HUES64 (cell line): ENCODE measurements at regions not wholly inside any gene's neighbourhood (a gene's known extent, or its start where the extent isn't known, plus 50 kb on each side); places are given as distances from the start of the nearest gene placed in this dataset.

Experiments
- H3K27ac ChIP-seq: 2 replicates; pipeline ENCODE4 v1.7.0; 2013; ENCODE audit warnings: low read depth, low read length, inconsistent platforms
- H3K27me3 ChIP-seq: 2 replicates; pipeline ENCODE4 v1.6.1; 2013; ENCODE audit warnings: mild to moderate bottlenecking, low read length; ENCODE audit not compliant: insufficient read depth
- H3K36me3 ChIP-seq: 2 replicates; pipeline ENCODE4 v1.6.1; 2013; ENCODE audit warnings: mild to moderate bottlenecking, low read length; ENCODE audit not compliant: insufficient read depth
- H3K4me1 ChIP-seq: 2 replicates; pipeline ENCODE4 v1.6.1; 2013; ENCODE audit warnings: mild to moderate bottlenecking, low read length, moderate library complexity; ENCODE audit not compliant: insufficient read depth
- H3K4me3 ChIP-seq: 2 replicates; pipeline ENCODE4 v1.5.1; 2013; ENCODE audit warnings: mild to moderate bottlenecking, low read length, moderate library complexity
- H3K9ac ChIP-seq: 2 replicates; pipeline ENCODE4 v1.6.1; 2013; ENCODE audit warnings: mild to moderate bottlenecking, low read depth, low read length
- H3K9me3 ChIP-seq: 2 replicates; pipeline ENCODE4 v1.6.1; 2013; ENCODE audit warnings: low read depth, low read length; ENCODE audit not compliant: insufficient read depth
- WGBS: fragments of 150-250, 120-280 bp; methylation state at CpG from one replicate; pipeline ENCODE4 v1.1.7; 2013; ENCODE audit warnings: missing lambda C conversion rate; 5-methylcytosine and 5-hydroxymethylcytosine counted together

DNA sequence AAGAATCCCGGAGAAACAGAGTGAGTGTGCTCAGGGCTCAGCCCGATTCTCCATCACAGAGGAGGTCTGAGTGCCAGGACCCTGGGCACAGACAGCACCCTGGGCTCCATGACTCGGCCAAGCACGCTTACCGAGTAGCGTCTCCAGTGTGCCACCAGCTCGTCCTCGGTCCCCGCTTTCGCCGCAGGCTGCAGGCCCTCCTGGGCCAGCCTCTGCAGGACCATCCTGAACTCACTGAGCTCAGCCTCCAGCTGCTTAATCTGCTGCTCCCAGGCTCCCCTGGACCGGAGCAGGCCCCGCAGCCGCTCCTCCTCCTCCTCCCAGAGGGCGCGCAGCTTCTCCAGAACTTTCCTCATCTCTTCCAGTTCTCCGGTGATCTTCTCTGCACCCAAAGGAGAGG is 61.2 kb downstream of the SYNE3 start:
- Histone ChIP-seq H3K4me3 (no peak overlapping the region), H3K36me3 (no peaks in the 10 kb centered on the region), H3K9me3 (no peaks in the 10 kb centered on the region), H3K4me1 (no peaks in the 10 kb centered on the region), H3K27ac (no peak overlapping the region), H3K27me3 (0 out of 2 replicates have a peak, but pooled peaks cover 2% of the 10 kb centered on the region), H3K9ac (no peak overlapping the region)
- WGBS: 93% methylated on average over 17 of the region's 17 CpGs

DNA sequence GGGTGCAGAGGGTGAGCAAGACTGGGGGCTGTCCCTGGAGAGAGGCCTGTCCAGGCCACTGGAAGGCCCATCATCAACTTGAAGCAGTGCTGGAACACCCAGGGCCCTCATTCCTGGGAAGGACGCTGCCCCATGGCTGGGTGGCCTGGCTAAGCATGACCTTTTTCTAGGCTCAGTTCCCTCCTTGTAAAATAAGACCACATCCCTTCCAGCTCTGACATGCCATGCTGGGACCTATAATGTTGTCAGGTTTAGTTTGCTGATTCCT is 62.8 kb downstream of the SYNE3 start:
- H3K36me3 ChIP-seq: no peaks in the 10 kb centered on the region
- no peak overlapping the region for H3K9ac ChIP-seq
- H3K4me3 ChIP-seq: no peak overlapping the region
- H3K27me3 ChIP-seq: 0 out of 2 replicates have a peak, but pooled peaks cover 2% of the 10 kb centered on the region
- H3K4me1 ChIP-seq: no peaks in the 10 kb centered on the region
- WGBS: 93% methylated on average over 1 of the region's 1 CpG
- H3K9me3 ChIP-seq: no peaks in the 10 kb centered on the region
- no peak overlapping the region for H3K27ac ChIP-seq

DNA sequence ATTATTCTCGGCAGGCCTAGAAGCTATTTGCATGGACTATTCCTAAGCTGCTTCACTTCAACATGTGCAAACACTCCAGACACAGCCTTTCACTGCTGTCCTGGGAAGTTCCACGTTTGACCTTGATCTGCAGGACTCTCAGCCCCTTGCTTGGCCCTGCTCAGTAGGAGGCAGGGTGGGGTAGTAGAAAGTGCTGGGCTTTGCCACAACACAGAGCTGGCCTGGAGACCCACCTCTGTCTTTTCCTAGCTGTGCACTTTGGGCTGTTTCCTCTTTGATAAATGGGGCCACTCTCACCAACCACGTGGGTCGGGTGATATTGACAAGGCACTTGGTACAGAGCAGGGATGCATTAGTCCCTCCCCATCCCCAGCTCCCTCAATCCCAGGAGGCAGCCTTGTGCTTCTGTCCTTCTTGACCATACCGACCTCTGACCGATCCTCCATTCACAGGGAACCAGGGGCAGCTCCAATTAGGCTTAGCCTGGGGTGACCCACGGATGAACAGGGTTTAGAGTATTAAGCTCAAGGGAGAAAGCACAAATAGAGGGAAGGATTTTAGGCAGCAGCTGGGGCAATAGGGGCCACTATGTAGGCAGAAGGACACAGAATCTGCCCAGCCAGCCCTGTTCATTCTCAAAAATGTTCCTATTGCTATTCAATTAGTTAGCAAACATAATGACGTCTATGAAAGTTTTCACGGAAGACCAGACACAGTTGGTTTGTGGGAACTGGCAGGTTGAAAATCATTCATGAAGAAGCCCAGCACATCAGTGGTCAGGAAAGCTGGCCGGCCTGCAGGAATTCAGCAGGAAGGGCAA is 63.3 kb downstream of the SYNE3 start:
- H3K36me3 ChIP-seq: no peaks in the 10 kb centered on the region
- no peaks in the 10 kb centered on the region for H3K27me3 ChIP-seq
- 84% methylated on average over 10 of the region's 10 CpGs for WGBS
- H3K9ac ChIP-seq: no peak overlapping the region
- H3K4me1 ChIP-seq: no peaks in the 10 kb centered on the region
- no peak overlapping the region for H3K4me3 ChIP-seq
- no peaks in the 10 kb centered on the region for H3K9me3 ChIP-seq
- H3K27ac ChIP-seq: no peak overlapping the region

DNA sequence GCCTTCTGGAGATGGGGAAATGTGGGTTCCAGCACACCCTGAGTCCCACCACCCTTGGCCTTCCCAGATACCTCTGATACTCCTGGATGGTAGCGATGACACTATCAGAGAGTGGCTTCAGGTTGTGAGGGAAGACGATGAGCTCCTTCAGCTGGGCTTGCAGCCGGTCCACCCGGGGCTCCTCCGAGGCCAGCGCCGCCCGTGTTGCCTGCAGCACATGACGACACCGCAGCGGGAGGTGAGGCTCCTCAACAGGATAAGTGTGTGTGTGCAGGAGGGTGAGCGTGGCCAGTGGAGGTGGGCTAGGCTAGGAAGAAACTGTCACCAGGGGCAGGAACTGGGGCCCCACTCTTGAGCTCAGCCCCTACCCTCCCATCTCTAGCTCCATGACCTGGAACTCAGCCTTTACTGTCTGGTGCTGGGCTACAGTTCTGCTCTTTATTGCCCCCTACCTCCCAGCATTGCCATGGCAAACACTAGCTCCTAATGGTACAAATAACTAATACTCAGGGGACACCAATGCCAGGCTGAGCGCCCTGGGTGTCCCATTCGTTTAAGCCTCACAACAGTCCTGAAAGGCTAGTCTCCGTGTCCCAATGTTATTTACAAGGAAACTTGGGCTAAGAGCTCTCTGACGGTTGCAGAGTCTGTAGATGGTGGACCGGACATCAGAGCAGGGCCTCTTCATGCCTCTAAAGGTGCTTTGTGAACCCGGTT is 64.1 kb downstream of the SYNE3 start:
- Histone ChIP-seq H3K36me3 (no peaks in the 10 kb centered on the region), H3K27ac (no peak overlapping the region), H3K4me3 (no peak overlapping the region), H3K4me1 (no peaks in the 10 kb centered on the region), H3K27me3 (no peaks in the 10 kb centered on the region), H3K9me3 (no peaks in the 10 kb centered on the region), H3K9ac (no peak overlapping the region)
- 90% methylated on average over 18 of the region's 18 CpGs for WGBS

DNA sequence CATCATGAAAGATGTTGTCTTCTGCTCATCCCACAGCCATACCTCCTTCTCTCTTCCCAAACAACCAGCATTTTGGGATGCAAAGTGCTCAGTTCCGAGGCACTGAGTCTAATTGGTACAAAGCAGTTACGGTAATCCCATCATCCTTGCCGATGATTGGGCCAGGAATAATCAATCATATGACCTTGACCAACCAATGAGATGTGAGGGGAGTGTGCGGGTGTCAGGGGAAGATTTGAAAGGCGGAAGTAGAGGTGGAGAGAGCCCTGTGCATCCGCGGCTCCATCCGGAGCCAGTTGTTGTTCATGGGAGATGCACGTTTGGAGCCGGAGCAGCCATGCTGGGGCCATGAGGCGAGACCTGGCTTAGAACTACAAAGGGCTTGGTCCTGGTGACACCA is 67.3 kb downstream of the SYNE3 start:
- Histone ChIP-seq H3K9me3 (no peaks in the 10 kb centered on the region), H3K27me3 (no peaks in the 10 kb centered on the region), H3K4me1 (no peaks in the 10 kb centered on the region), H3K36me3 (no peaks in the 10 kb centered on the region), H3K4me3 (no peak overlapping the region), H3K9ac (no peak overlapping the region), H3K27ac (no peak overlapping the region)
- WGBS: 94% methylated on average over 11 of the region's 11 CpGs

DNA sequence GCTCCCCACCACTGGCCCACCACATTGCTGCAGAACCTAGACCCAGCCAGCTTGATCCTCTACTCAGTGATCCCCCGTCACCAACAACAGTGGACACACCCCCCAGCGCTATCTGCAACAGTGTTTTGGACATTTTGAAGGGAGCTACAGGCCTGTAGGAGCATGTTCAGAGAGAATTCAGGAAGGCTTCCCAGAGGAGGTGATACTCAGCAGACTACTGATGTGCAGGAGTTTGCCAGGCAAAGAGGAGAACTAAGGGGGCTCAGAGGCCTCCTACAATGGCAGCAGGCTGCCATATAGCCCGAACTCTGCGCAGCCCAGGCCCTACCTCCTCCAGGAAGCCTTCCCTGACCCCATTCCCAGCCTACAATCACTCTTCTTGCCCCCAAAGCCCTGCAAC is 70.0 kb downstream of the SYNE3 start:
- 94% methylated on average over 4 of the region's 4 CpGs for WGBS
- Histone ChIP-seq H3K27me3 (no peaks in the 10 kb centered on the region), H3K27ac (no peak overlapping the region), H3K36me3 (no peaks in the 10 kb centered on the region), H3K9ac (no peak overlapping the region), H3K4me3 (no peak overlapping the region), H3K9me3 (no peaks in the 10 kb centered on the region), H3K4me1 (no peaks in the 10 kb centered on the region)

DNA sequence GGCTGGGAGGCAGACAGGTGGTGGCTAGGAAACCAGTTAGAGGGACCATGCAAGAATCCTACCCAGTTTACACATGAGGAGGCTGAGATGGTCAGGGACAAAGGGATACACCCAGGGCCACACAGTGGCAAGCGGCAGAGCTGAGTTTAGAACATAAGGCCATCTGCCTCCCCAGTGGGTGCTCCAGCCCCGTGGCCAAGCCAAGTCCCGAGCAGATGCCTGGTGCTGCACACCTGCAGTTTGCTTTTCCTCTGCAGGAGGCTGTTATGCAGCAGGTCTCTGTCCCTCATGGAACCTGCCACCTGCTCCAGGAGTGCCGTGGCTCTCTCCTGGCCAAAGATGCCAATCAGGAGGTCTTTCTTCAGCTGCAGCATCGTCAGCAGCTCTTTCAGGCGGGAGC is 70.8 kb downstream of the SYNE3 start:
- Histone ChIP-seq H3K9ac (no peak overlapping the region), H3K36me3 (no peaks in the 10 kb centered on the region), H3K4me3 (no peak overlapping the region), H3K4me1 (peaks cover 3% of the 10 kb centered on the region; the same call in 1 of the 2 replicates), H3K27me3 (no peaks in the 10 kb centered on the region), H3K9me3 (no peaks in the 10 kb centered on the region), H3K27ac (no peak overlapping the region)
- WGBS: 83% methylated on average over 6 of the region's 6 CpGs

DNA sequence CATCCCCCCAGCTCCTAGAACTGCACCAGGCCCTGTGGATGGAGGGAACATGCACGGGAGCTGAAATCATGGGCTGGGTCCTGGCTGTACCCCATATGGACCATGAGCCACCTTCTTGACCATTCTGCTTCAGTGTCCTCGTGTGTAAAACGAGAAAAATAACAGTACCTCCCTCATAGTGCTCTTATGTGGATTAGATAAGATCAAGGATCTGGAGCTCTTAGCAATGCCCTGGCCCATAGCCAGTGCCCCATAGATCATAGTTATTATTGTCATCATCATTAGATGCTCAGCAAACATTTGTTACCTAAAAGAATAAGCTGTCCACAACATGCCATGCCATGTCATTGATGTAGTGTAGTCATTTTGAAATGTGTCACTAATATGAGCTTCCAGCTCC is 71.3 kb downstream of the SYNE3 start:
- Histone ChIP-seq H3K9ac (no peak overlapping the region), H3K27ac (no peak overlapping the region), H3K9me3 (no peaks in the 10 kb centered on the region), H3K4me1 (peaks cover 4% of the 10 kb centered on the region; the same call in 1 of the 2 replicates), H3K27me3 (no peaks in the 10 kb centered on the region), H3K36me3 (no peaks in the 10 kb centered on the region), H3K4me3 (no peak overlapping the region)
- 90% methylated on average over 3 of the region's 3 CpGs for WGBS

DNA sequence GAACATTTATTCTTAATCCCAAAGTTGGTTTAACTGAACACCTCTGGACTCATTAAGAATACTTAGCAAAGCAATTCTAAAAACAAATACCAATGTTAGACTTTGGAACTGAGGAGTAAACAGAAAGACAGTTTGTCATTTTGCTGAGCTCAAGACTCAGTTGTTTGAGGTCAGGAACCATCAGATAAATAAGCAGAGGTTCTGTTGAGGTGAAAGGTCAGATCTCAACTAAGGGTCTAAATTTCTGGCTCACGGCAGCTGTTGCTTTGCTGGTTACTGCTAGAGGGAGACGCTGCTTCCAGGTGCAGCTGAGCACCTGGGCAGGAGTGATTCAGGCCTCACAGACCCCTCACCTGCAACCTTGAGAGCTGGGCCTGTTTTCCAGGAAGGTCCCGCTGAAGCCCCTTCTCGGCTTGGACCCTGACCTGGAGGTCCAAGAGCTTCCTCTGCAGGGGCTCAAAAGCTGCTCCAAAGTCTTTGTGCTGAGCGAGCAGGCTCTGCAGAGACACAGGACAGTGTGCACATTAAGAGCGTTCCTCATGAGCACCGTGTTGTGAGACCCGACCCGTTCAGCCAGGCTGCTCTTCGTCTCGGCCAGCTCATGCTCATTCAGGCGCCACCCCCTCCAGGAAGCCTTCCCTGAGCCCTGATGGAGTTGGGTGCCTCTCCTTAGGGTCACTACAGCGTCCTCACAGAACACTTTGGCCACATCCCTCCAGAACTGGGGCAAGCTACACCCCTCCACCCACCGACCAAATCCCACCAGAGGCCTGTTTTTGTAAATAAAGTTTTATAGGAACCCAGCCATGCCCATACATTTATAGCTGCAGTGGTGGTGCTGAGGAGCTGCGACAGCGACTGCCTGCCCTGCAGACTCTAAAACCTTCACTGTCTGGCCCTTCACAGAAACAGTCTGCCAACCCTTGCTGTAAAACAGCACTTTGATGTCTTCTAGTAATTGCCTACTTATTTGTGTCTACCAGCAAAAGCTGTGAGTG is 72.0 kb downstream of the SYNE3 start:
- 87% methylated on average over 16 of the region's 16 CpGs for WGBS
- H3K27ac ChIP-seq: no peak overlapping the region

DNA sequence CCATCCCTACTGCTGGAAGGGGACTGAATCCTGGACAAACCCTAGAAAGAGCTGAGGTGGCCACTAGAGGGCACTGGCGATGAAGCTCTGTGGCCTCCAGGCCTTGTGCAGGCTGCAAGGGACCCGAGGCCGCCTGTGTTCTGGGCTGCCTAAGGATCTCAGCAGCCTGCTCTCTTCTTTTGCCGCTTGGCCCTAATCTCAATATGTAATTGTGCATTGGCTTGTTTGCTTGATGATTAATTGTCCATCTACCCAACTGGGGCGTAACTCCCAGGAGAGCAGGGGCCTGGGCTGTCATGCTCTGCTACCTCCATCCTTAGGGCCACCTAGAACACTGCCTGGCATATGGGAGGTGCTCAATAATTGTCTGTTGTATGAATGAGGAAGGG is 73.8 kb downstream of the SYNE3 start:
- Histone ChIP-seq H3K4me1 (peaks cover 4% of the 10 kb centered on the region; the same call in 1 of the 2 replicates), H3K4me3 (no peak overlapping the region), H3K36me3 (no peaks in the 10 kb centered on the region), H3K27ac (no peak overlapping the region), H3K9me3 (no peaks in the 10 kb centered on the region), H3K27me3 (no peaks in the 10 kb centered on the region), H3K9ac (no peak overlapping the region)
- 33% methylated on average over 5 of the region's 5 CpGs for WGBS

More for the DNA sequence above, 72.0 kb downstream of the SYNE3 start:
- H3K9ac ChIP-seq: no peak overlapping the region
- no peak overlapping the region for H3K4me3 ChIP-seq
- H3K36me3 ChIP-seq: no peaks in the 10 kb centered on the region
- no peaks in the 10 kb centered on the region for H3K9me3 ChIP-seq
- peaks cover 4% of the 10 kb centered on the region; the same call in 1 of the 2 replicates for H3K4me1 ChIP-seq
- H3K27me3 ChIP-seq: no peaks in the 10 kb centered on the region
